Memory B cell (primary cell): ENCODE measurements at regions not wholly inside any gene's neighbourhood (a gene's known extent, or its start where the extent isn't known, plus 50 kb on each side); places are given as distances from the start of the nearest gene placed in this dataset.

Source experiments
- ATAC-seq: fragments of 150-1000 bp; cut with Tn5 transposase; 2 replicates; pipeline ENCODE4 v1.10.0; 2021; ENCODE audit warnings: low read depth, mild to moderate bottlenecking, moderate library complexity
- DNase-seq, 2 donors: peaks; one replicate each; pipeline ENCODE4 v3.0.0; 2022; ENCODE audit warnings: low spot score in 2 of 2
- H3K27ac Mint-ChIP-seq: one replicate; pipeline ENCODE4 v1.8.0; 2022; ENCODE audit warnings: mild to moderate bottlenecking, moderate library complexity, mixed read lengths
- H3K27me3 Mint-ChIP-seq: one replicate; pipeline ENCODE4 v1.8.0; 2022; ENCODE audit warnings: mixed read lengths
- H3K36me3 Mint-ChIP-seq: one replicate; pipeline ENCODE4 v1.8.0; 2022; ENCODE audit warnings: mild to moderate bottlenecking, mixed read lengths
- H3K4me1 Mint-ChIP-seq: one replicate; pipeline ENCODE4 v1.8.0; 2022; ENCODE audit warnings: mixed read lengths
- H3K4me3 Mint-ChIP-seq: one replicate; pipeline ENCODE4 v1.8.0; 2022; ENCODE audit warnings: mild to moderate bottlenecking, moderate library complexity, mixed read lengths
- H3K9me3 Mint-ChIP-seq: one replicate; pipeline ENCODE4 v1.8.0; 2022; ENCODE audit warnings: mixed read lengths

DNA sequence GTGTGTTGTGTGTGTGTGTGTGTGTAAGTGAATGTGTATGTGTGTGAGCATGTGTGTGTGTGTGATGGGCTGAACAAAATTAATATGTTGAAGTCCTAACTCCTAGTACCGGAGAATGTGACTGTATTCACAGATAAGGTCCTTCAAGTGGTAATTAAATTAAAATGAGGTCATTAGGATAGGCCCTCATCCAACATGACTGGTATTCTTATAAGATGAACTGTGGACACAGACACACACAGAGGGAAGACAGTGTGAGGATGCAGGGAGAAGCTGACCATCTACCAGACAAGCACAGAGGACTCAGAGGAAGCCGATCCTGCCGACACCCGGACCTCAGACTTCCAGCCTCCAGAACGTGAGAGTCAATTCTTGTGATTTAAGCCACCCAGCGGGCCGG is 91.2 kb upstream of the PGBD5 start:
- H3K36me3 Mint-ChIP-seq: no peaks in the 10 kb centered on the region
- H3K4me3 Mint-ChIP-seq: no peak overlapping the region
- peaks cover 11% of the 10 kb centered on the region for H3K27me3 Mint-ChIP-seq
- ATAC-seq (no peak), DNase-seq (no peak)
- H3K4me1 Mint-ChIP-seq: no peaks in the 10 kb centered on the region
- H3K9me3 Mint-ChIP-seq: no peaks in the 10 kb centered on the region
- no peak overlapping the region for H3K27ac Mint-ChIP-seq

DNA sequence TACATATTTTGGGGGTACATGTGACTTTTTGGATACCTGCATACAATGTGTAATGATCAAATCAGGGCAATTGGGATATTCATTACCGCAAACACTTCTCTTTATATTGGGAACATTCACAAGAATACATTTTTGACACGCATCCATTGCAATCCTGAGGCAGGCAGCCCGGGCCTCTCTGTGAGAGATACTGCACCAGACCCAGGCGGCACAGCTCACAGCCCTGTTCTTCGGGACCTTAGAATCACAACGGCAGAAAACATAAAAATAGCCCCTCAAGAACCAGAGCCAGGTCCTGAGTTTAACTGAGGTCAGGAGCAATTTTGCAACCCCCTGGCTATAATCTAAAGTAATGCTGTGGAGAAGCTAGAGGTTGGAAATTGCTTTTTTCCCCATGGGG is 90.8 kb upstream of the PGBD5 start:
- no peaks in the 10 kb centered on the region for H3K36me3 Mint-ChIP-seq
- H3K27me3 Mint-ChIP-seq: peaks cover 11% of the 10 kb centered on the region
- ATAC-seq (no peak), DNase-seq (no peak)
- no peaks in the 10 kb centered on the region for H3K4me1 Mint-ChIP-seq
- no peak overlapping the region for H3K4me3 Mint-ChIP-seq
- H3K9me3 Mint-ChIP-seq: no peaks in the 10 kb centered on the region
- no peak overlapping the region for H3K27ac Mint-ChIP-seq

DNA sequence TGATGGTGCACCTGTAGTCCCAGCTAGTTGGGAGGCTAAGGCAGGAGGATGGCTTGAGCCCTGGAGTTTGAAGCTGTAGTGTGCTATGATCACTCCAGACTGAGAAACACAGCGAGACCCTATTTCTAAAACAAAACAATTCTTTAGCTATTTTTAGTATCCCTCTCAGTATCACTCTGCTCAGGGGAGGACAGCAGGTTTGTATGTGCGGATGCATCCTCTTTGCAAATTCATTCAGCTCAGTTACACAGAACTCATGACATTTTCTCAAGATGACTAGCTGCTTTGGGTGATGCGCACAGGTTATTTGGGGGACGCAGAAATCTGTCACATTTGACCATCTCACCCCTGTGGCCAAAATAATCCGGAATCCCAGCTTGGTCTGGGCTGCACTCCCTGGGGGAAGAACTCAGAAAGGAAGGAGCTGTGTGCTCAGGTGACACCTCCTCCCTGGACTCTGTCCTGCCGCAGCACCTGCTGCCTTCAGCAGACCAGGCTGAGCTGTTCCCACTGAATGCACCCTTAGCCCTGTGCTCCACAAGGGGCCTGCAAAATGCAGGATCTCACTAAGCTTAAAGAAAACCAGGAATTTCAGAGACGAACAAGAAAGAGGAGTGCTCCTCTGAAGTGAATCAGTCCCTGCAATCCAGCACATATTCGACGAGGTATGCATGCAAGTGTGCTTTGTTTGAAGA is 89.5 kb upstream of the PGBD5 start:
- DNase-seq (no peak), ATAC-seq (no peak)
- Mint-ChIP-seq H3K4me1 (no peaks in the 10 kb centered on the region), H3K27me3 (peaks cover 11% of the 10 kb centered on the region), H3K27ac (no peak overlapping the region), H3K36me3 (no peaks in the 10 kb centered on the region), H3K9me3 (no peaks in the 10 kb centered on the region), H3K4me3 (no peak overlapping the region)

DNA sequence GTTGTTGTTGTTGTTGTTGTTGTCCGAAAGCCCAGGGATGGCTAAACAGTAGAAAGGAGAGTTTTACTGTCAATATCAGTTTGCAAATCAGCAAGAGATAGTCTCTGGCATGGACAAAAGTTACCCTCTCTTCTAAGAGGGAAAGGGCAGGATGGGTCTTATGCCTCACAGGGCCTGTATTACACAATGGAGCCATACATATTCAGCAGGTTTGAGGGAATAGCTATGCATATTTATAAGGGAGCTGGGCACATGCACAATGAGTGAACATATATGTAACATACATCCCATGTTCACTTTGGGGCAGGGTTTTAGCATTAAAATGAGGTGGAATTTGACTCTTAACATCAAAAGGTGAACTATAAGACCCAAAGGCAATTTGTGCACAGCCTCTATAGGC is 84.4 kb upstream of the PGBD5 start:
- no peak overlapping the region for H3K4me3 Mint-ChIP-seq
- H3K27ac Mint-ChIP-seq: no peak overlapping the region
- no peaks in the 10 kb centered on the region for H3K36me3 Mint-ChIP-seq
- ATAC-seq (no peak), DNase-seq (no peak)
- peaks cover 15% of the 10 kb centered on the region for H3K27me3 Mint-ChIP-seq
- peaks cover 20% of the 10 kb centered on the region for H3K4me1 Mint-ChIP-seq
- H3K9me3 Mint-ChIP-seq: peaks cover 2% of the 10 kb centered on the region

DNA sequence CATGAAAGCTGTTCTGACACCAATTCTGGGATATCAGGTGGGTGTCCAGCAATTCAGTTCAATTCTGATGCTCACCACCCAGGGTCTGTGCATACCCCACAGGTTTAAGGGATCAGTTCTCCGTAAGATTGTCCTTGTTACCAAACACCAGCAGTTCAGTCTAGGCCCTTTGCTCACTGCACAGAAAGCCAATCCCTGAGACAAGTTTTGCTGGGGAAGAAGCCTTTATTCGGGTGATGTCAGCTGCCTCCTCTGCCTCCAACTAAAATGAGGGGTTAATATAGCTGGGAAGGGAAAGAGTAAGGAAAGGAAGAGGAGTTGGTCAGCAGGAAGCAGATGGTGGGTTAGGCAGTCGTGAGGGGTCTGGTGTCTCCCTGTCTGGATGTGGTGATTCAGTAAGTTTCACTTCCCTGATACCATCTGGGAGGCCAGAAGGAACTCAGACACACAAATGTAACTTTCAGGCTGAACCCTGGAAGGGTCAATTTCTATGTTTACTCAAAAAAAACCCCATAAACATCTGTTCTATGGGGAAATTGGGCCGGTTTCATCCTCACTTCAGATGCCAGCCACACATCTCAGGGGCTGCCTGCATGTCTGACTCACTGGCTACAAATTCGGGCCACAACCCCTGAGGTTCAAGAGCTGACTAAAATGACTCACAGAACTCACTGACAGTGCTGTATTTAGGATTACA is 83.3 kb upstream of the PGBD5 start:
- H3K9me3 Mint-ChIP-seq: peaks cover 2% of the 10 kb centered on the region

DNA sequence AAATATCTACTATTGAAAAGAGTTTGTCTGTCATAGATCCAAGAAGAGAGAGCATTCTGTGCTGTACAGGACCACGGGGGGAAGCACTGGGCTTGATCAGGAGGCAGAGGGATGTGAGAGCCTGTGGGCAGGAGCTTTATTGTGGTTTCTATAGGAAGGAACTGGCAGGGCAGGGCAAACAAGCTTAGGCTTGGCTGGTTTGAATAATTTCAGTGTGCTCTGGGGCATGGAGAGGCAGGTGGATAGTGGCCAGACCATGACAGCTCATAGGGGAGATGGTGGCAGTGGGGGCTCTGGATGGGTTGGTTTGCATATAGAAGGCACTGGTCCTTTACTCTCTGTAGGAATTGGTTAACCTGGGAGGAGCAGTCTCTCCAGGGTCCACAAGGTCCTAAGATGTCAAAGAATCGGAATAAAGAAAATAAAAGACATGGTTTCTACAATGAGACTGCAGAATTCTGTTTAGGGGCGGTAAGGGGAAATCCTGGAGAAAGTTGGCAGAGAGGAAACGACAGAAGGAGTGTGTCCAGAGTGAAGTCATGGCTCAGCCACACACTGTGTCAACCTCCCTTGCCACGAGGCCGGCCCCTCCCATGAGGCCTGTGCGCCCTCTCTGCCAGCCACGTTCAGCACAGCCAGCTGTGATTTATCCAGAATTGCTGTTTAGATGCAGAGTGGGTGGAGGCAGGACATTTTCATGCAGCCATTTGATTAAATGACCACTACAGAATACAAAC is 81.7 kb upstream of the PGBD5 start:
- peaks cover 21% of the 10 kb centered on the region for H3K4me1 Mint-ChIP-seq
- DNase-seq (no peak), ATAC-seq (peak; percentile 14)
- no peaks in the 10 kb centered on the region for H3K36me3 Mint-ChIP-seq
- no peak overlapping the region for H3K4me3 Mint-ChIP-seq
- peaks cover 2% of the 10 kb centered on the region for H3K9me3 Mint-ChIP-seq
- no peak overlapping the region for H3K27ac Mint-ChIP-seq
- peaks cover 9% of the 10 kb centered on the region for H3K27me3 Mint-ChIP-seq

More for the DNA sequence above, 83.3 kb upstream of the PGBD5 start:
- ATAC-seq (peak; percentile 48), DNase-seq (no peak)
- peaks cover 21% of the 10 kb centered on the region for H3K4me1 Mint-ChIP-seq
- no peak overlapping the region for H3K4me3 Mint-ChIP-seq
- H3K36me3 Mint-ChIP-seq: no peaks in the 10 kb centered on the region
- peaks cover 12% of the 10 kb centered on the region for H3K27me3 Mint-ChIP-seq
- H3K27ac Mint-ChIP-seq: no peak overlapping the region

DNA sequence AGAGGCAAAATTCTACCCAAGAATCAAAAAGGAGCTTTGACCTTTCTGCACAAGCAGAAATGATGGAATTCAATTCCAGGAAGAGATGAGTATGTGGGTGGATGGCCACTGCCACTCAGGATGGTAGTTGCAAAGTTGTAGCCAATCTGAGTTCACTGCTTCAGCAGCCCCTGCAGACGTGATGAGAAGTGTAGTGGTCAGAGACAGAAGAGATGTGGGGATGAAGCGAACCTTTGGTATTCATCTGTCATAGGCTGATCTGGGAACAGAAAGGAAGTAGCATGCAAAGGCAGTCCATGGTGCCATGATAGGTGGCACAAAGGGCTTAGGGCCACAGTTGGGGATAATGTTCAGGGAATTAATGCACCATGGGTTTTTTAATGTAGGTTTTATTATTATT is 81.1 kb upstream of the PGBD5 start:
- no peak for ATAC-seq
- H3K36me3 Mint-ChIP-seq: no peaks in the 10 kb centered on the region
- H3K9me3 Mint-ChIP-seq: peaks cover 2% of the 10 kb centered on the region
- no peak overlapping the region for H3K4me3 Mint-ChIP-seq
- peaks cover 7% of the 10 kb centered on the region for H3K27me3 Mint-ChIP-seq
- DNase-seq: no peak
- H3K4me1 Mint-ChIP-seq: peaks cover 21% of the 10 kb centered on the region
- no peak overlapping the region for H3K27ac Mint-ChIP-seq

DNA sequence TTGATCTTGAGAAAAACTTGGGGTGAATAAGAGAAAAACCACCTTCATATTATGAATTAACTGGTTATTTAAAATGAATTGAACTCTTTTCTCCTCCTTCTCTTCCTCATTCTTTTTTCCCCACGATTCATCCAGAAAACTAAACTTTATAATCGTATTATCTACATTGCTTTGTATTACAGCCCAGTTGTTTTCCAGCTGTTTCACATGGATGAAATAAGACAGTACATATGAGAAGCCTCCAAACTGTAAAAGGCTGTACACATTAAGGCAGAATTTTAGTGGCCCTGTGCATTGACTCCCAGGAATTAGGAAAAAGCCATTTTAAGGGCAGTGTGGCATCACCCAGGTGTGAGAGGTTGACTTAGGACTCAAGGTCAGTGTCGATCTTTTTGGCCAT is 80.3 kb upstream of the PGBD5 start:
- Mint-ChIP-seq H3K27ac (no peak overlapping the region), H3K36me3 (no peaks in the 10 kb centered on the region), H3K4me3 (no peak overlapping the region), H3K27me3 (peaks cover 7% of the 10 kb centered on the region), H3K9me3 (peaks cover 2% of the 10 kb centered on the region), H3K4me1 (peaks cover 21% of the 10 kb centered on the region)
- ATAC-seq (no peak), DNase-seq (no peak)

DNA sequence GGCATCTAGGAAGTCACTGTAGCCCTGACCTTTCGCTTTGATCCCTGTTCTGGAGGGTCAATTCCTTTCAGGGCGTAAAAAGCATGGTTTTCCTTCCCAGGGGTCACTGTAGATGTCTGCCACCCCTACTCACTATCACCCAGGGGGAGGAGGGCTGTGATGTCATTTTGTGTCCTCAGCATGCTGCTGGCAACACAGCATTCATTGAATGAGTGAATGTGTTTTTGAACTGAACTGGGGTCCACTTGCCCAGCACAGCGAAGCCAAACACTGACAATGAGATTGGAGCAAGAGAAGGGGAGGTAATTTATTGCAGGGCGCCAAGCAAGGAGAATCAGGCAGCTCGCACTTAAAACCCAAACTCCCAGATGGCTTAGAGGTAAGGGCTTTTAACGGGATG is 78.2 kb upstream of the PGBD5 start:
- Mint-ChIP-seq H3K36me3 (no peaks in the 10 kb centered on the region), H3K9me3 (peaks cover 1% of the 10 kb centered on the region), H3K27me3 (peaks cover 5% of the 10 kb centered on the region), H3K4me3 (no peak overlapping the region), H3K27ac (no peak overlapping the region), H3K4me1 (peaks cover 13% of the 10 kb centered on the region)
- no peak for ATAC-seq
- no peak for DNase-seq

DNA sequence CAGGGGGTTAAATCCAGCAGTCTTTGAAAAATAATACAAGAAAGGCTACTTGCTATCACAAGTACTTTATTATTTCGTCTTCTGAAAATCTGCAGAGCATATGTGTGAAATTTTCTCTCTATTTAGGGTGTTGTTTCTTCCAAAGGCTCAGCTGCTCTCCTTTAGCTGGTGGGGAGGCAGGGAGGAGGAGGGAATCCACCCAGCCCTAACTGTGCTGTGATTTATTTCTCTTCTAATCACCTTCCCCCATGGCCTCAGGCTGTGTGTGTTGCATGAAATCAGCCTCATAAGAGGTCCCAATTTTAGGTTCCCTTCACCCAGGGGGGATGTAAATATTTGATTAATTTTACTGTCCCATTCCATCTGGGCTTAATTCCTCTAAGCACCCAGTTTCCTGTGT is 77.6 kb upstream of the PGBD5 start:
- DNase-seq: no peak
- peaks cover 11% of the 10 kb centered on the region for H3K4me1 Mint-ChIP-seq
- H3K9me3 Mint-ChIP-seq: no peaks in the 10 kb centered on the region
- peaks cover 4% of the 10 kb centered on the region for H3K27me3 Mint-ChIP-seq
- ATAC-seq: no peak
- no peak overlapping the region for H3K4me3 Mint-ChIP-seq
- H3K27ac Mint-ChIP-seq: no peak overlapping the region
- no peaks in the 10 kb centered on the region for H3K36me3 Mint-ChIP-seq

DNA sequence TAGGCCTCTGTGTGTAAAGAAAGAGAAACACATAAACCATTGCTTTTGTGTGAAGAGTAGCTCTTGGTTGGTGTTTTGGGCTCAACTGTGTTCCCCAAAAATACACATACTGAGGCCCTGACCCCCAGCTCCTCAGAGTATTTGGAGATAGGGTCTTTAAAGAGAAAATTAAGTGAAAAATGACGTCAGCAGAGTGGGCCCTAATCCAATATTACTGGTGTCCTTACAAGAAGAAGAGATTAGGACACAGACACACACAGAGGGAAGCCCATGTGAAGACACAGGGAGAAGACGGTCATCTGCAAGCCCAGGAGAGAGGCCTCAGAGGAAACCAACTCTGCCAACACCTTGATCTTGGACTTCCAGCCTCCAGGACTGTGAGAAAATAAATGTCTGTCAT is 76.9 kb upstream of the PGBD5 start:
- Mint-ChIP-seq H3K4me3 (no peak overlapping the region), H3K27me3 (peaks cover 10% of the 10 kb centered on the region), H3K27ac (no peak overlapping the region), H3K36me3 (no peaks in the 10 kb centered on the region), H3K4me1 (peaks cover 11% of the 10 kb centered on the region), H3K9me3 (no peaks in the 10 kb centered on the region)
- ATAC-seq (no peak), DNase-seq (no peak)

DNA sequence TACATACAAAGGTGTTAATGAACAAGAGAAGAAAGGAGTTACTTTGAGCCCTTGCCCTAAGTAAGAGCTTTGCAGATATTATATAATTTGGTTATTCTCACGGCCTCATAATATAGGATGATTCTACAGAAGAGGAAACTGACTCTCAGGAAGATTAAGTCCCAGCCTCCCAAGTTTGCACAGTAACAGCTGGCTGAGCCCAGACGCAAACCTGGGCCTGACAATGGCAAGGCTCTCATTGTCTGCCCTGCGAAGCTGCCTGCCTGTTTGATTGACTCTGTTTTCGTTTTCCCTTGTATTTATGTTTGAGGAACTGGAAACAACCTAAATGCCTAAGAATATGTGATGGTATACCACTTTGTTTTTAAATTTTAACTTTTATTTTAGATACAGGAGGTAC is 76.2 kb upstream of the PGBD5 start:
- no peaks in the 10 kb centered on the region for H3K9me3 Mint-ChIP-seq
- peaks cover 6% of the 10 kb centered on the region for H3K4me1 Mint-ChIP-seq
- H3K27me3 Mint-ChIP-seq: peaks cover 10% of the 10 kb centered on the region

DNA sequence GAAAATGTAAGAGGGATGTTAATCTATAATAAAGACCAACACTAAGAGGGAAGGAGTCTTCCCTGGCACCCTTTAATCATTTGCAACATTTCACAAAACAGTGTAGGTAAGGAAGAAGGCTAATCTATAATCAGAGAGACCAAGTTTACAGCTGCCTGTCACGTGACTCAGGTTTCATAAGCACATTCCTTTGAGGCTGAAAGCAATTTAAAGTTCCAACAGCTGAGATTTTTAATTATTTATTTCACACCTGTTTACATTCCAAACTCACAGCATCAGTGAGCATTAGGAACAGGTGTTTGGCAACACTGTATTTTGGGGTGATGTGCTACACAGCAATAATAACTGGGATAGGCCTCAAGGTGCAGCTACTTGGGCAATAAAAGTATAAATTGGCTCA is 75.7 kb upstream of the PGBD5 start:
- H3K27me3 Mint-ChIP-seq: peaks cover 8% of the 10 kb centered on the region
- no peaks in the 10 kb centered on the region for H3K9me3 Mint-ChIP-seq
- H3K27ac Mint-ChIP-seq: no peak overlapping the region
- no peak overlapping the region for H3K4me3 Mint-ChIP-seq
- ATAC-seq (no peak), DNase-seq (no peak)
- H3K36me3 Mint-ChIP-seq: no peaks in the 10 kb centered on the region
- H3K4me1 Mint-ChIP-seq: peaks cover 2% of the 10 kb centered on the region

More for the DNA sequence above, 76.2 kb upstream of the PGBD5 start:
- no peak for DNase-seq
- ATAC-seq: no peak
- Mint-ChIP-seq H3K27ac (no peak overlapping the region), H3K4me3 (no peak overlapping the region), H3K36me3 (no peaks in the 10 kb centered on the region)

DNA sequence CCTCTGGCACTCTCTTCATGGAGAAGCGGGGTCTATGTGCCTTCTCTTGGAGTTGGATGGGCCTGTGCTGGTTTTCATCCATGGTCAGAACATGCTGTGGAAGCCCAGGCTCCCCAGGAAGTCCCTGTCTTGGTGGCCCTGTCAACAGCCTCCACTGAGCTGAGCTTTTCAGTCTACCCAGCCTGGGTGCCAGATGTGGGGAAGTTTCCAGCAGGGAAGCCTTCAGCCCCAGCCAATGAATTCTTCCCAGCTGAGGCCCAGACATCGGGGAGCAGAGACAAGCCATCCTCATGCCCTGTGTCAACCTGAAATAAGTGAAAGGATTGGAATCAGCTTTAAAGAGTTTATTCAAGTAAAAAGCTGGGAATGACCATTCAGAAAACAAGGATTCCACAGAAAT is 75.1 kb upstream of the PGBD5 start:
- H3K4me3 Mint-ChIP-seq: no peak overlapping the region
- H3K9me3 Mint-ChIP-seq: no peaks in the 10 kb centered on the region
- peaks cover 2% of the 10 kb centered on the region for H3K4me1 Mint-ChIP-seq
- DNase-seq: no peak
- H3K27ac Mint-ChIP-seq: no peak overlapping the region
- H3K27me3 Mint-ChIP-seq: peaks cover 12% of the 10 kb centered on the region
- ATAC-seq: no peak
- no peaks in the 10 kb centered on the region for H3K36me3 Mint-ChIP-seq
